H1 (cell line): ENCODE measurements at regions not wholly inside any gene's neighbourhood (a gene's known extent, or its start where the extent isn't known, plus 50 kb on each side); places are given as distances from the start of the nearest gene placed in this dataset.

Source experiments
- KDM1A ChIP-seq: fragments of 200-600, 300-600 bp; sonication (generic); IDR thresholded peaks from 2 replicates; pipeline ENCODE4 v1.7.1; 2016; ENCODE audit warnings: mild to moderate bottlenecking, low read length, borderline replicate concordance
- PHF8 ChIP-seq: fragments of 200-600 bp; sonication (generic); conservative IDR thresholded peaks from 2 replicates; pipeline ENCODE4 v1.7.1; 2012; ENCODE audit warnings: low read depth, mild to moderate bottlenecking, inconsistent platforms, low read length, moderate library complexity
- POLR2A ChIP-seq, 2 experiments: IDR thresholded peaks; 1 replicate in 1 of 2; 2 replicates in 1 of 2; pipeline ENCODE4 v1.6.1; 2011; ENCODE audit warnings: low read depth in 2 of 2, low read length in 2 of 2, mild to moderate bottlenecking in 2 of 2; ENCODE audit errors: control extremely low read depth in 1 of 2
- POLR2AphosphoS5 ChIP-seq: IDR thresholded peaks from 2 replicates; pipeline ENCODE4 v1.6.1; 2011; ENCODE audit warnings: low read depth, low read length
- SP4 ChIP-seq: IDR thresholded peaks from 2 replicates; pipeline ENCODE4 v1.6.1; 2012; ENCODE audit warnings: low read length, inconsistent platforms
- TF ChIP-seq, protein P1 (sequence below), 3 experiments: IDR thresholded peaks; 1 replicate in 2 of 3; 2 replicates in 1 of 3; pipeline versions ENCODE4 v1.5.1 to v1.6.1; 2011; ENCODE audit warnings: low read length in 3 of 3, mild to moderate bottlenecking in 3 of 3, inconsistent platforms in 2 of 3, low read depth in 1 of 3, moderate library complexity in 1 of 3; ENCODE audit not compliant: insufficient read depth in 1 of 3; ENCODE audit errors: control extremely low read depth in 1 of 3
- TF ChIP-seq, protein P2 (sequence below): IDR thresholded peaks from 2 replicates; pipeline ENCODE4 v1.6.1; 2012; ENCODE audit warnings: inconsistent platforms

DNA sequence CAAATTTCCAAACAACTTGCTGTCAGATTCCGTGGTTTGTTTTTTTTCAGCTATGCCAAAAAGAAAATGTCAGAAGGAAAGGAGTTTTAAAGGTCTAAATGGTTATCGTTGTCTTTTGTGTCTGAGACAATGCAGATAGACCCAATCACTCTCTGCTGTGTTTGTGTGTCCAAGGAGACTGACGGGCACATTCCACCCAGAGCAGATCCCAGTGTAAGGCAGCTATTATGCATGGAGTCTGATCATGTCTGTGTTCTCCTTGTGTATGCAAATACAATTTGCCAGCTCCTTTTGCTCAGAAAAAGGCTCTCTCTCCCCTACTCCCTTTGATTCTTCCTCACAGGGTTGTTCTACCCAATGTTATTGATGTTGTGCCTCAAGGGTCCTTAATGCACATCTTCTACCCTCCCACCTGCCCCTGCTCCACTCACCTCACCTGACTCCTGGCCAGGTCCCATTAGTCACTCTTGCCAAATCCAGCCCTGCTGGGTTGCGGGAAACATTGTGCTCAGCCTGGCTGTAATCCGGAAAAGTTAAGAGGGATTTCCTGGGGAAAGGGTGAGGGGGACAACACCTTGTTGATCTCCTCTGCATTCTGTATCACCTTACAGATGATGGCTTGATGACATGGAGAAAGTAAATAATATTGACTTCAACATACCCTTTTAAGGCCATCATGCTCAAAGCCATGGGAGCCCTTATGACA is 61.0 kb downstream of the OTOL1 start:
- TF ChIP-seq, protein P1, sequence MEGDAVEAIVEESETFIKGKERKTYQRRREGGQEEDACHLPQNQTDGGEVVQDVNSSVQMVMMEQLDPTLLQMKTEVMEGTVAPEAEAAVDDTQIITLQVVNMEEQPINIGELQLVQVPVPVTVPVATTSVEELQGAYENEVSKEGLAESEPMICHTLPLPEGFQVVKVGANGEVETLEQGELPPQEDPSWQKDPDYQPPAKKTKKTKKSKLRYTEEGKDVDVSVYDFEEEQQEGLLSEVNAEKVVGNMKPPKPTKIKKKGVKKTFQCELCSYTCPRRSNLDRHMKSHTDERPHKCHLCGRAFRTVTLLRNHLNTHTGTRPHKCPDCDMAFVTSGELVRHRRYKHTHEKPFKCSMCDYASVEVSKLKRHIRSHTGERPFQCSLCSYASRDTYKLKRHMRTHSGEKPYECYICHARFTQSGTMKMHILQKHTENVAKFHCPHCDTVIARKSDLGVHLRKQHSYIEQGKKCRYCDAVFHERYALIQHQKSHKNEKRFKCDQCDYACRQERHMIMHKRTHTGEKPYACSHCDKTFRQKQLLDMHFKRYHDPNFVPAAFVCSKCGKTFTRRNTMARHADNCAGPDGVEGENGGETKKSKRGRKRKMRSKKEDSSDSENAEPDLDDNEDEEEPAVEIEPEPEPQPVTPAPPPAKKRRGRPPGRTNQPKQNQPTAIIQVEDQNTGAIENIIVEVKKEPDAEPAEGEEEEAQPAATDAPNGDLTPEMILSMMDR (IDR thresholded peaks at IDR 0.05; ENCODE audit: control extremely low read depth in 1 of 3, insufficient read depth in 1 of 3, low read depth in 1 of 3, low read length in 3 of 3), result no peak
- TF ChIP-seq, protein P2, sequence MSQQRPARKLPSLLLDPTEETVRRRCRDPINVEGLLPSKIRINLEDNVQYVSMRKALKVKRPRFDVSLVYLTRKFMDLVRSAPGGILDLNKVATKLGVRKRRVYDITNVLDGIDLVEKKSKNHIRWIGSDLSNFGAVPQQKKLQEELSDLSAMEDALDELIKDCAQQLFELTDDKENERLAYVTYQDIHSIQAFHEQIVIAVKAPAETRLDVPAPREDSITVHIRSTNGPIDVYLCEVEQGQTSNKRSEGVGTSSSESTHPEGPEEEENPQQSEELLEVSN, result no peak
- TF ChIP-seq KDM1A, result no peak
- TF ChIP-seq POLR2A (IDR thresholded peaks at IDR 0.05; ENCODE audit: control extremely low read depth in 1 of 2, low read depth in 2 of 2, low read length in 2 of 2), result no peak
- no peak for TF ChIP-seq SP4
- no peak for TF ChIP-seq POLR2AphosphoS5
- no peak for TF ChIP-seq PHF8
